Esophagus squamous epithelium (tissue), 5 donors: ENCODE measurements at regions not wholly inside any gene's neighbourhood (a gene's known extent, or its start where the extent isn't known, plus 50 kb on each side); places are given as distances from the start of the nearest gene placed in this dataset.
A peak's percentile ranks its signal among the peaks of the same experiment; 100 is the strongest.

Experiments
- DNase-seq: peaks from one replicate; lab custom pipeline; 2025; lab: John Stamatoyannopoulos, UW
- H3K27ac ChIP-seq, 4 donors: fragments of 200-600 bp; sonication (generic); one replicate each; pipeline ENCODE4 v1.5.1; 2016 to 2019; ENCODE audit warnings: mild to moderate bottlenecking in 1 of 4
- H3K27me3 ChIP-seq, 4 donors: fragments of 200-600 bp; sonication (generic); 1 replicate in 3 of 4; 2 replicates in 1 of 4; pipeline versions ENCODE4 v1.5.1 to v1.6.0; 2017 to 2021; ENCODE audit warnings: antibody characterized with exemption in 1 of 4
- H3K36me3 ChIP-seq, 3 donors: fragments of 200-600 bp; sonication (generic); one replicate each; pipeline ENCODE4 v1.5.1; 2016 to 2019
- H3K4me1 ChIP-seq, 3 donors: fragments of 200-600 bp; sonication (generic); one replicate each; pipeline ENCODE4 v1.5.1; 2017 to 2019
- H3K4me3 ChIP-seq, 4 donors: fragments of 200-600 bp; sonication (generic); 1 replicate in 3 of 4; 2 replicates in 1 of 4; pipeline ENCODE4 v1.5.1; 2016 to 2019; ENCODE audit warnings: mild to moderate bottlenecking in 2 of 4, moderate library complexity in 1 of 4
- H3K9me3 ChIP-seq, 3 donors: fragments of 200-600 bp; sonication (generic); one replicate each; pipeline ENCODE4 v1.5.1; 2016 to 2019
- CTCF ChIP-seq, 6 experiments: fragments of 450-650 bp in 4 of 6; fragments of 200-600 bp in 2 of 6; sonication (generic) in 2 of 6; IDR thresholded peaks; one replicate each; pipeline ENCODE4 v1.5.1; 2016 to 2019; ENCODE audit warnings: antibody characterized with exemption in 6 of 6, mild to moderate bottlenecking in 4 of 6, moderate library complexity in 4 of 6
- POLR2A ChIP-seq, 4 donors: fragments of 450-650 bp; IDR thresholded peaks; one replicate each; pipeline ENCODE4 v1.6.1; 2017; ENCODE audit warnings: antibody characterized with exemption in 4 of 4, mild to moderate bottlenecking in 4 of 4, moderate library complexity in 3 of 4
- WGBS, 2 donors: methylation state at CpG; one replicate each; pipeline ENCODE4 v1.1.5; 2018; 5-methylcytosine and 5-hydroxymethylcytosine counted together
- intact Hi-C: fragments of 100-400 bp; cut with DNase I; formaldehyde crosslinking; loops from one replicate; pipeline ENCODE4 v1.15.0; 2022
- donor health status: DM: yes; HTN: yes; CAD: no.

DNA sequence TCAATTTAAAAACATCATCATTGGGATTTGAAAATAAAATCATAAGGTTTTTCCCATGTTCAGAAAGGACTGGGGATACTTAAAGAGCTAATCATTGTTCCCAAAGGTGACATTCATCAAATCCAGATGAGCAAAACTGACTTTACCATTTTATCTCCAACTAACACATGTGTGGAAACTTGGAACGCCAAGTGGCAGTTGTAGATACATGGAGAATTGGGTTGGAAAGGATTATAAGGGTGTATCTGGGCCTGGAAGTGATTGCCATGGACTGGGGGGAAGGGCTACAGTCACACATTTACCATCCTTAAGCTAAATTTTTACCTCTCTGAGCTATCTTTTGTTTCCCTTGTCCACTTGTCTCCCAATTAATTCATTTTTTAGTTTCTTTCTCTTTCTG is 203.4 kb downstream of the SLC39A8 start:
- intact Hi-C loops: no loop called here
- 83 to 100% methylated on average over 1 of the region's 1 CpG for WGBS, 2 donors
- H3K4me3 ChIP-seq: no peak overlapping the region
- no peak for TF ChIP-seq CTCF (IDR thresholded peaks at IDR 0.05)
- TF ChIP-seq POLR2A (IDR thresholded peaks at IDR 0.05): no peak
- H3K27me3 ChIP-seq: no peaks in the 10 kb centered on the region
- H3K4me1 ChIP-seq: peaks cover 0 to 15% (median 0%) of the 10 kb centered on the region in 3 donors
- H3K36me3 ChIP-seq: no peaks in the 10 kb centered on the region
- no peaks in the 10 kb centered on the region for H3K9me3 ChIP-seq
- DNase-seq: no peak
- H3K27ac ChIP-seq: no peak overlapping the region

- intact Hi-C loops: no loop called here
- H3K36me3 ChIP-seq: no peaks in the 10 kb centered on the region
- peaks cover 0 to 15% (median 0%) of the 10 kb centered on the region in 3 donors for H3K4me1 ChIP-seq
- no peak for TF ChIP-seq CTCF (IDR thresholded peaks at IDR 0.05)
- no peak for TF ChIP-seq POLR2A (IDR thresholded peaks at IDR 0.05)
- DNase-seq: no peak
- H3K27ac ChIP-seq: no peak overlapping the region
- no peaks in the 10 kb centered on the region for H3K27me3 ChIP-seq
- H3K9me3 ChIP-seq: no peaks in the 10 kb centered on the region
- 25 to 33% methylated on average over 1 of the region's 1 CpG for WGBS, 2 donors
- H3K4me3 ChIP-seq: no peak overlapping the region
These were observed 205.3 kb downstream of the SLC39A8 start for GRCh38 chr4:102139932-102140331.

DNA sequence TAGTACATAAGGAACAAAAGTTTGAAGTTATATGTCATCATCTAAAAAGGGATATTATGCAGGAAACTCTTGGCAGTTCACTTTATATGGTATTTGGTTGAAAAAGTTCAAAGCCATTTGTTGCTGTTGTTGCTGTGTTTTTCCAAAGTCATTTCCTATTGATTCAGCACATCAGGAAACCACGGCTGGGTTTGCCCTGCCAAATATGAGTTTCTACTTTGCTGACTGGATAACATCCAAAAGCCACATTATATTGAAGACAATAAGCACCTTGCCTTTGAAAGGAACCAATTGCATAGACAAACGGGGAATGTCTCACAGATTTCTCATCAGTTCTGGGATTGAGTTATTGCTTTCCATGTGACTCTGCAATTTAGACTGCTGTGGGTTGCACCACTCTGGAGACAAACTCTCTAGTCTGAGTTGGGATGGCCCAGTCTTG is 206.1 kb downstream of the SLC39A8 start:
- H3K27ac ChIP-seq: peak overlapping the region in 1 of 4 donors; percentile 18
- H3K4me3 ChIP-seq: no peak overlapping the region
- H3K36me3 ChIP-seq: no peaks in the 10 kb centered on the region
- H3K27me3 ChIP-seq: no peaks in the 10 kb centered on the region
- 7 to 12% methylated on average over 2 of the region's 2 CpGs for WGBS, 2 donors
- peaks cover 0 to 15% (median 0%) of the 10 kb centered on the region in 3 donors for H3K4me1 ChIP-seq
- no peaks in the 10 kb centered on the region for H3K9me3 ChIP-seq
- no peak for DNase-seq
- TF ChIP-seq CTCF (IDR thresholded peaks at IDR 0.05) (no peak), POLR2A (IDR thresholded peaks at IDR 0.05) (no peak)
- intact Hi-C loops: no loop called here

- Histone ChIP-seq H3K27ac (no peak overlapping the region), H3K4me1 (peaks cover 0 to 15% (median 0%) of the 10 kb centered on the region in 3 donors), H3K4me3 (no peak overlapping the region), H3K9me3 (no peaks in the 10 kb centered on the region), H3K27me3 (no peaks in the 10 kb centered on the region), H3K36me3 (no peaks in the 10 kb centered on the region)
- no peak for TF ChIP-seq CTCF (IDR thresholded peaks at IDR 0.05)
- TF ChIP-seq POLR2A (IDR thresholded peaks at IDR 0.05): no peak
- DNase-seq: no peak
- WGBS, 2 donors: 93 to 97% methylated on average over 2 of the region's 2 CpGs
- intact Hi-C loops: no loop called here
These were observed 208.1 kb downstream of the SLC39A8 start for GRCh38 chr4:102137217-102137616.

DNA sequence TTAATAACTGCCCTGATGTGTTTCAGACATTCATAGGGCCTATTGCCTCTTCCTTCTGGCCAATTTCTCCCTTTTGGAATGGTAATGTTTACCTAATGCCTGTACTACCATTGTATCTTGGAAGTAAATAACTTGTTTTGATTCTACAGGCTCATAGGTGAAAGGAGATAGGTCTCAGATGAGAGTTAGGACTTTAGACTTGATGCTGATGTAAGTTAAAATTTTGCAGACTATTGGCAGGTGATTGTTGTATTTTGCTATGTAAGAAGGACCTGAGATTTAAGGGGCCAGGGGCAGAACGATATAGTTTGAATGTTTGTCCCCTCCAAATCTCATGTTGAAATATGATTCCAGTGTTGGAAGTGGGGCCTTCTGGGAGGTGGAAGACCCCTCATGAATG is 215.5 kb downstream of the SLC39A8 start:
- 47 to 87% methylated on average over 1 of the region's 1 CpG for WGBS, 2 donors
- TF ChIP-seq CTCF (IDR thresholded peaks at IDR 0.05) (no peak), POLR2A (IDR thresholded peaks at IDR 0.05) (no peak)
- no peaks in the 10 kb centered on the region for H3K4me1 ChIP-seq
- no peak for DNase-seq
- H3K4me3 ChIP-seq: no peak overlapping the region
- no peak overlapping the region for H3K27ac ChIP-seq
- H3K27me3 ChIP-seq: no peaks in the 10 kb centered on the region
- intact Hi-C loops: no loop called here
- peaks cover 0 to 7% (median 0%) of the 10 kb centered on the region in 3 donors for H3K9me3 ChIP-seq
- H3K36me3 ChIP-seq: no peaks in the 10 kb centered on the region
